Nephron progenitor cell (in vitro differentiated cells): ENCODE measurements at regions not wholly inside any gene's neighbourhood (a gene's known extent, or its start where the extent isn't known, plus 50 kb on each side); places are given as distances from the start of the nearest gene placed in this dataset.
"Not testable (repeated sequence)": the region's sequence is repeated elsewhere in the genome, so short reads cannot be mapped to it uniquely, and the experiment has no call there.

Source experiments
- DNase-seq: peaks from one replicate; pipeline ENCODE4 v3.0.0; 2021
- H3K27ac Mint-ChIP-seq: 2 replicates; pipeline ENCODE4 v1.8.0; 2021; ENCODE audit warnings: mild to moderate bottlenecking, moderate library complexity, mixed read lengths
- H3K27me3 Mint-ChIP-seq: 2 replicates; pipeline ENCODE4 v1.8.0; 2021; ENCODE audit warnings: mild to moderate bottlenecking, low read depth, mixed read lengths; ENCODE audit not compliant: poor library complexity
- H3K36me3 Mint-ChIP-seq: 2 replicates; pipeline ENCODE4 v1.8.0; 2021; ENCODE audit warnings: low read depth, mixed read lengths
- H3K4me1 Mint-ChIP-seq: 2 replicates; pipeline ENCODE4 v1.8.0; 2021; ENCODE audit warnings: mixed read lengths
- H3K4me3 Mint-ChIP-seq: 2 replicates; pipeline ENCODE4 v1.8.0; 2021; ENCODE audit warnings: mild to moderate bottlenecking, moderate library complexity, mixed read lengths
- H3K9me3 Mint-ChIP-seq: 2 replicates; pipeline ENCODE4 v1.8.0; 2021; ENCODE audit warnings: mild to moderate bottlenecking, moderate library complexity, mixed read lengths
- TF ChIP-seq, protein P1 (sequence below): fragments of 200-600 bp; sonication (generic); IDR thresholded peaks from 2 replicates; pipeline ENCODE4 v1.5.0; 2021; ENCODE audit warnings: antibody characterized with exemption

GRCh38 chr15:95152741-95153140, 921.4 kb downstream of the MCTP2 start:
- Mint-ChIP-seq H3K9me3 (peaks cover 50% of the 10 kb centered on the region), H3K36me3 (peaks cover 19% of the 10 kb centered on the region)

DNA sequence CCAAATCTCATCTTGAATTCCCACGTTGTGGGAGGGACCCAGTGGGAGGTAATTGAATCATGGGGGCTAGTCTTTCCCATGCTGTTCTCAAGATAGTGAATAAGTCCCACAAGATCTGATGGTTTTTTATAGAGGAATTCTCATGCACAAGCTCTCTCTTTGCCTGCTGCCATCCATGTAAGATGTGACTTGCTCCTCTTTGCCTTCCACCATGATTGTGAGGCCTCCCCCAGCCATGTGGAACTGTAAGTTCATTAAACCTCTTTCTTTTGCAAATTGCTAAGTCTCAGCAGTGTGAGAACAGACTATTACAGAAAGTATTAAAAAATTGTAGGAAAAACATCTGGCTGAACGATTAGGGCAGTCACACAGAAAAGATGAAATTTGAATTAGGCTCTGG, 921.8 kb downstream of the MCTP2 start:
- peaks cover 48% of the 10 kb centered on the region for H3K9me3 Mint-ChIP-seq
- H3K27ac Mint-ChIP-seq, DNase-seq, H3K4me3 Mint-ChIP-seq, H3K27me3 Mint-ChIP-seq: not testable (repeated sequence)
- H3K36me3 Mint-ChIP-seq, result peaks cover 19% of the 10 kb centered on the region
- peaks cover 21% of the 10 kb centered on the region for H3K4me1 Mint-ChIP-seq

More at GRCh38 chr15:95152741-95153140, 921.4 kb downstream of the MCTP2 start:
- TF ChIP-seq, protein P1, sequence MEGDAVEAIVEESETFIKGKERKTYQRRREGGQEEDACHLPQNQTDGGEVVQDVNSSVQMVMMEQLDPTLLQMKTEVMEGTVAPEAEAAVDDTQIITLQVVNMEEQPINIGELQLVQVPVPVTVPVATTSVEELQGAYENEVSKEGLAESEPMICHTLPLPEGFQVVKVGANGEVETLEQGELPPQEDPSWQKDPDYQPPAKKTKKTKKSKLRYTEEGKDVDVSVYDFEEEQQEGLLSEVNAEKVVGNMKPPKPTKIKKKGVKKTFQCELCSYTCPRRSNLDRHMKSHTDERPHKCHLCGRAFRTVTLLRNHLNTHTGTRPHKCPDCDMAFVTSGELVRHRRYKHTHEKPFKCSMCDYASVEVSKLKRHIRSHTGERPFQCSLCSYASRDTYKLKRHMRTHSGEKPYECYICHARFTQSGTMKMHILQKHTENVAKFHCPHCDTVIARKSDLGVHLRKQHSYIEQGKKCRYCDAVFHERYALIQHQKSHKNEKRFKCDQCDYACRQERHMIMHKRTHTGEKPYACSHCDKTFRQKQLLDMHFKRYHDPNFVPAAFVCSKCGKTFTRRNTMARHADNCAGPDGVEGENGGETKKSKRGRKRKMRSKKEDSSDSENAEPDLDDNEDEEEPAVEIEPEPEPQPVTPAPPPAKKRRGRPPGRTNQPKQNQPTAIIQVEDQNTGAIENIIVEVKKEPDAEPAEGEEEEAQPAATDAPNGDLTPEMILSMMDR, result no peak
- no peak overlapping the region for H3K4me3 Mint-ChIP-seq
- H3K27me3 Mint-ChIP-seq, result no peaks in the 10 kb centered on the region
- H3K4me1 Mint-ChIP-seq, result peaks cover 21% of the 10 kb centered on the region
- H3K27ac Mint-ChIP-seq, result no peak overlapping the region
- DNase-seq, result no peak

- Mint-ChIP-seq H3K4me3 (no peak overlapping the region), H3K4me1 (peaks cover 30% of the 10 kb centered on the region), H3K36me3 (peaks cover 18% of the 10 kb centered on the region), H3K9me3 (peaks cover 30% of the 10 kb centered on the region), H3K27ac (no peak overlapping the region), H3K27me3 (no peaks in the 10 kb centered on the region)
- no peak for DNase-seq
- TF ChIP-seq, protein P1, result no peak
Observed at GRCh38 chr15:95160316-95160715, 929.0 kb downstream of the MCTP2 start.

DNA sequence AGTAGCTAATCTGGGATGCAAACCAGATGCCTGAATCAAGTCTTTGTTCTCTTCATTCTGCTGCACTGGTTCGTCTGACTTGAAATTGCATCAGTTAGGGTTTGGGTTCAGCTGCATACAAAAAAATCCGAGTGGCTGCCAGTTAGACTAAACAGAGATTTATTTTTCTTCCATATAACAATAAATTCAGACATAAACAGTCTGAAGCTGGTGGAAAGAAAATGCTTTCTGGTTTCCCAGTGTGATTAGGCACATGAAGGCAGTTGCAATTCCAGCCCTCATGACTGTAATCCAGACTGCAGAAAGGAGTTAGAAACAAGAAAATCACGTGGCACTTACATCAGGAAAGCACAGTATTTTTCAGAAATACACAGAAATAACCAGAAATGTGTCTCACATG, 930.7 kb downstream of the MCTP2 start:
- Mint-ChIP-seq H3K4me3 (no peak overlapping the region), H3K36me3 (peaks cover 27% of the 10 kb centered on the region), H3K27ac (no peak overlapping the region), H3K4me1 (peaks cover 26% of the 10 kb centered on the region), H3K9me3 (peaks cover 27% of the 10 kb centered on the region), H3K27me3 (no peaks in the 10 kb centered on the region)
- DNase-seq, result no peak
- TF ChIP-seq, protein P1, result no peak

GRCh38 chr15:95162531-95162930, 931.2 kb downstream of the MCTP2 start:
- H3K4me3 Mint-ChIP-seq, result no peak overlapping the region
- no peak for DNase-seq

GRCh38 chr15:95162967-95163531, 931.7 kb downstream of the MCTP2 start:
- TF ChIP-seq, protein P1, result no peak
- Mint-ChIP-seq H3K27ac (no peak overlapping the region), H3K36me3 (peaks cover 31% of the 10 kb centered on the region), H3K4me3 (no peak overlapping the region), H3K27me3 (no peaks in the 10 kb centered on the region), H3K9me3 (peaks cover 33% of the 10 kb centered on the region), H3K4me1 (peaks cover 31% of the 10 kb centered on the region)
- DNase-seq, result no peak

More at GRCh38 chr15:95162531-95162930, 931.2 kb downstream of the MCTP2 start:
- Mint-ChIP-seq H3K27ac (no peak overlapping the region), H3K27me3 (no peaks in the 10 kb centered on the region), H3K4me1 (peaks cover 26% of the 10 kb centered on the region), H3K9me3 (peaks cover 31% of the 10 kb centered on the region), H3K36me3 (peaks cover 31% of the 10 kb centered on the region)
- TF ChIP-seq, protein P1, result no peak
